CD4-positive, alpha-beta T cell (primary cell): ENCODE measurements at regions not wholly inside any gene's neighbourhood (a gene's known extent, or its start where the extent isn't known, plus 50 kb on each side); places are given as distances from the start of the nearest gene placed in this dataset.

Source experiments
- ATAC-seq: fragments of 200-7000 bp; cut with Tn5 transposase; one replicate; pipeline ENCODE4 v1.10.0; 2022; ENCODE audit warnings: mild to moderate bottlenecking; ENCODE audit not compliant: poor library complexity
- CTCF ChIA-PET: fragments of 350-600 bp; sonication (Branson Sonifier 250); formaldehyde crosslinking; loops from one replicate; lab custom pipeline; 2021; ENCODE audit warnings: antibody characterized with exemption, inconsistent platforms; lab: Charles Lee
- POLR2A ChIA-PET: fragments of 350-600 bp; sonication (Branson Sonifier 250); formaldehyde crosslinking; loops from one replicate; lab custom pipeline; 2021; ENCODE audit warnings: antibody characterized with exemption, inconsistent platforms; lab: Charles Lee
- DNase-seq, 14 experiments: peaks; one replicate each; pipeline ENCODE4 v3.0.0-alpha.2; 2013 to 2020; ENCODE audit warnings: mixed read lengths in 2 of 14
- H3K27ac ChIP-seq, 2 donors: one replicate each; pipeline versions ENCODE4 v1.5.1 to v1.7.0; 2013; ENCODE audit warnings: low read length in 2 of 2, low read depth in 1 of 2, mild to moderate bottlenecking in 1 of 2
- H3K27me3 ChIP-seq, 2 experiments: 1 replicate in 1 of 2; 2 replicates in 1 of 2; pipeline versions ENCODE4 v1.6.1 to v1.7.0; 2013; ENCODE audit warnings: low read length in 2 of 2, control low read depth in 1 of 2, mild to moderate bottlenecking in 1 of 2, moderate library complexity in 1 of 2; ENCODE audit not compliant: insufficient read depth in 2 of 2, control insufficient read depth in 1 of 2
- H3K36me3 ChIP-seq: one replicate; pipeline ENCODE4 v1.6.1; 2013; ENCODE audit warnings: low read length, control low read depth; ENCODE audit not compliant: insufficient read depth
- H3K4me1 ChIP-seq: one replicate; pipeline ENCODE4 v1.6.1; 2013; ENCODE audit warnings: low read length, control low read depth; ENCODE audit not compliant: insufficient read depth
- H3K4me3 ChIP-seq: one replicate; pipeline ENCODE4 v1.5.1; 2013; ENCODE audit warnings: mild to moderate bottlenecking, low read length, moderate library complexity
- H3K9me3 ChIP-seq, 2 experiments: 1 replicate in 1 of 2; 2 replicates in 1 of 2; pipeline versions ENCODE4 v1.6.1 to v1.7.0; 2013; ENCODE audit warnings: low read length in 2 of 2, mild to moderate bottlenecking in 2 of 2, control low read depth in 1 of 2, moderate library complexity in 1 of 2; ENCODE audit not compliant: control insufficient read depth in 1 of 2, insufficient read depth in 1 of 2
- H3K27ac Mint-ChIP-seq: one replicate; pipeline ENCODE4 v1.8.0; 2020; ENCODE audit warnings: mixed read lengths
- H3K27me3 Mint-ChIP-seq: one replicate; pipeline ENCODE4 v1.8.0; 2021; ENCODE audit warnings: mixed read lengths
- H3K36me3 Mint-ChIP-seq: one replicate; pipeline ENCODE4 v1.8.0; 2021; ENCODE audit warnings: low read depth, mixed read lengths
- H3K4me1 Mint-ChIP-seq: one replicate; pipeline ENCODE4 v1.8.0; 2021; ENCODE audit warnings: low read depth, mixed read lengths
- H3K4me3 Mint-ChIP-seq: one replicate; pipeline ENCODE4 v1.8.0; 2020; ENCODE audit warnings: mild to moderate bottlenecking, mixed read lengths
- H3K9me3 Mint-ChIP-seq: one replicate; pipeline ENCODE4 v1.8.0; 2020; ENCODE audit warnings: mixed read lengths
- CTCF ChIP-seq: fragments of 200-600 bp; IDR thresholded peaks from one replicate; pipeline ENCODE4 v1.8.0; 2022; ENCODE audit warnings: antibody characterized with exemption, mild to moderate bottlenecking
- intact Hi-C, 2 experiments: fragments of 100-400 bp; cut with DNase I in 1 of 2; cut with micrococcal nuclease in 1 of 2; formaldehyde crosslinking; loops; one replicate each; pipeline versions ENCODE4 v1.15.1 to v1.9.0; 2023 to 2025; cut with DNase I, micrococcal nuclease

GRCh38 chr16:73140929-73141328, 93.0 kb upstream of the ZFHX3 start:
- DNase-seq (no peak), ATAC-seq (no peak)
- Histone ChIP-seq H3K27ac (no peak overlapping the region), H3K27me3 (no peaks in the 10 kb centered on the region), H3K4me3 (no peak overlapping the region), H3K9me3 (peaks cover 0 to 5% of the 10 kb centered on the region in 2 experiments), H3K36me3 (no peaks in the 10 kb centered on the region), H3K4me1 (no peaks in the 10 kb centered on the region)
- no peak overlapping the region for H3K27ac Mint-ChIP-seq
- H3K4me1 Mint-ChIP-seq = no peaks in the 10 kb centered on the region
- ChIA-PET POLR2A (no interaction called here), CTCF (no interaction called here)
- no peak for TF ChIP-seq CTCF
- H3K4me3 Mint-ChIP-seq = no peak overlapping the region
- no peaks in the 10 kb centered on the region for H3K36me3 Mint-ChIP-seq
- intact Hi-C loops = no loop called here
- no peaks in the 10 kb centered on the region for H3K9me3 Mint-ChIP-seq
- no peaks in the 10 kb centered on the region for H3K27me3 Mint-ChIP-seq

- Histone ChIP-seq H3K27ac (no peak overlapping the region), H3K4me1 (no peaks in the 10 kb centered on the region), H3K27me3 (no peaks in the 10 kb centered on the region), H3K36me3 (no peaks in the 10 kb centered on the region), H3K4me3 (no peak overlapping the region), H3K9me3 (peaks cover 0 to 7% of the 10 kb centered on the region in 2 experiments)
- H3K4me3 Mint-ChIP-seq = no peak overlapping the region
- H3K9me3 Mint-ChIP-seq = peaks cover 3% of the 10 kb centered on the region
- no peaks in the 10 kb centered on the region for H3K27me3 Mint-ChIP-seq
- ATAC-seq = no peak
- H3K36me3 Mint-ChIP-seq = no peaks in the 10 kb centered on the region
- H3K4me1 Mint-ChIP-seq = no peaks in the 10 kb centered on the region
- TF ChIP-seq CTCF = no peak
- no peak for DNase-seq
- H3K27ac Mint-ChIP-seq = no peak overlapping the region
- intact Hi-C loops = no loop called here
- CTCF ChIA-PET = no interaction called here
- POLR2A ChIA-PET = no interaction called here
Observed at GRCh38 chr16:73131156-73131862, 83.4 kb upstream of the ZFHX3 start.

- Histone ChIP-seq H3K36me3 (no peaks in the 10 kb centered on the region), H3K4me3 (no peak overlapping the region), H3K27ac (no peak overlapping the region), H3K27me3 (no peaks in the 10 kb centered on the region), H3K9me3 (peaks cover 0 to 7% of the 10 kb centered on the region in 2 experiments), H3K4me1 (no peaks in the 10 kb centered on the region)
- H3K4me1 Mint-ChIP-seq = no peaks in the 10 kb centered on the region
- no peak for DNase-seq
- ATAC-seq = no peak
- no peak for TF ChIP-seq CTCF
- no peak overlapping the region for H3K4me3 Mint-ChIP-seq
- peaks cover 3% of the 10 kb centered on the region for H3K9me3 Mint-ChIP-seq
- ChIA-PET CTCF (no interaction called here), POLR2A (no interaction called here)
- no peaks in the 10 kb centered on the region for H3K27me3 Mint-ChIP-seq
- H3K36me3 Mint-ChIP-seq = no peaks in the 10 kb centered on the region
- intact Hi-C loops = no loop called here
- no peak overlapping the region for H3K27ac Mint-ChIP-seq
Observed at GRCh38 chr16:73129455-73129854, 81.5 kb upstream of the ZFHX3 start.
